ENCODE measurements at regions not wholly inside any gene's neighbourhood (a gene's known extent, or its start where the extent isn't known, plus 50 kb on each side); places are given as distances from the start of the nearest gene placed in this dataset.

DNA sequence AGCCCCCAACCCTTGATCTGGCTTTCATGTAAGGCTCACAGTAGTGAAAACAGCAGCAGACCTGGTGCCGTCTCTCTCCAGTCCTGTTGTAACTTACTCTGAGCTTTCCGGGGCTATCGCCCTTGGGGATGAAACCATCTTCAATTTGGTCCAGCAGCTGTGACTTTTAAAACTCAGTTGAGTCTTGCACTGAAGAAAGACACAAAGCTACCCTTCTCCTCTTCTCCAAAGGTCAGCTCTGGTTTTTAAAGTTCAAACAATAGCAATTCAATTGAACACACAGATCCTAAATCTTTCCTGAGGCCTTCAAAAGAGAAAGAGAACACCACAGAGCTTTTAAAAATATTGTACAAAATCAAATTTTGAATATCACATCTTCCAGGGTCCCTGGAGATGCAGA is 83.5 kb downstream of the SNX5 start:
- Histone ChIP-seq H3K36me3 (no peaks in the 10 kb centered on the region), H3K4me3 (no peak overlapping the region), H3K4me1 (peaks cover 30% of the 10 kb centered on the region), H3K27ac (replicated peaks) (peak overlapping the region; percentile 13), H3K9me3 (replicated peaks) (peaks cover 11% of the 10 kb centered on the region), H3K27me3 (ENCODE audit: low read depth) (no peaks in the 10 kb centered on the region)
- TF ChIP-seq, protein P1, sequence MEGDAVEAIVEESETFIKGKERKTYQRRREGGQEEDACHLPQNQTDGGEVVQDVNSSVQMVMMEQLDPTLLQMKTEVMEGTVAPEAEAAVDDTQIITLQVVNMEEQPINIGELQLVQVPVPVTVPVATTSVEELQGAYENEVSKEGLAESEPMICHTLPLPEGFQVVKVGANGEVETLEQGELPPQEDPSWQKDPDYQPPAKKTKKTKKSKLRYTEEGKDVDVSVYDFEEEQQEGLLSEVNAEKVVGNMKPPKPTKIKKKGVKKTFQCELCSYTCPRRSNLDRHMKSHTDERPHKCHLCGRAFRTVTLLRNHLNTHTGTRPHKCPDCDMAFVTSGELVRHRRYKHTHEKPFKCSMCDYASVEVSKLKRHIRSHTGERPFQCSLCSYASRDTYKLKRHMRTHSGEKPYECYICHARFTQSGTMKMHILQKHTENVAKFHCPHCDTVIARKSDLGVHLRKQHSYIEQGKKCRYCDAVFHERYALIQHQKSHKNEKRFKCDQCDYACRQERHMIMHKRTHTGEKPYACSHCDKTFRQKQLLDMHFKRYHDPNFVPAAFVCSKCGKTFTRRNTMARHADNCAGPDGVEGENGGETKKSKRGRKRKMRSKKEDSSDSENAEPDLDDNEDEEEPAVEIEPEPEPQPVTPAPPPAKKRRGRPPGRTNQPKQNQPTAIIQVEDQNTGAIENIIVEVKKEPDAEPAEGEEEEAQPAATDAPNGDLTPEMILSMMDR (IDR thresholded peaks at IDR 0.05; ENCODE audit: borderline replicate concordance), result no peak
- intact Hi-C loops (cut with micrococcal nuclease), result no loop called here
- no peak for DNase-seq

DNA sequence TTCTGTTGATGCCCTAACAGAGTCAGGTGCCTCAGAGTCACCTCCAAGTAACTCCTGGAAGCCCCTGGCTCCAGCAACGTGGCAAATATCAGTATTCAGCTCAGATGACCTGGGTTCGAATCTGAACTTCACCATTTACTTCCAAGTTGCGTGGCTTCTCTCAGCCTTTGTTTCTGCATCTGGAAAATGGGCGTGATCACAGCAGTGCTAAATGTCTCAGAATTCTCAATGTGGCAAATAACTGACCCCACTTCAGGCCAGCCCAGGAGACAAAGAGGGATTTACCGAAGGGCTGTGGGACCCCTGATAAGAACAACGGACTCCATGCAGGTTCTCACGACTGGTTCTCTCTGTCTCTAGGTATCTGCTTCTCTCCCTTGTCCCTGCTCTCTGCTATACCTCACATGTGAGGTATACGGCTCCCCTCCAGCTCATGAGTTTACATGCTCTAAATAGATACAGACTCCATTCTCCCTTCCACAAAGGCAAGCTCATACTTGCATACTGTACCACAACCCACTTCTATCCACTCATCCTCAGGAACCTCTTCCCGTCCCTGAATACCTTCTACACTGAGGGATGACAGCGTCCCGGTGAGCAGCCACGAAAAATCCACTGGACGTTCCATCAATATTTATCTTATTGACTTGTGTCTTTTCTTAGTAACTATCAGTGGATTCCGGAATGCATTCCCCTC is 84.1 kb downstream of the SNX5 start:
- TF ChIP-seq, protein P1 (IDR thresholded peaks at IDR 0.05; ENCODE audit: borderline replicate concordance), result no peak
- intact Hi-C loops (cut with micrococcal nuclease), result no loop called here
- no peak for DNase-seq
- no peaks in the 10 kb centered on the region for H3K27me3 ChIP-seq (ENCODE audit: low read depth)
- H3K4me3 ChIP-seq, result no peak overlapping the region
- H3K4me1 ChIP-seq, result peaks cover 30% of the 10 kb centered on the region
- peaks cover 5% of the 10 kb centered on the region for H3K9me3 ChIP-seq (replicated peaks)
- H3K27ac ChIP-seq (replicated peaks), result no peak overlapping the region
- H3K36me3 ChIP-seq, result no peaks in the 10 kb centered on the region

DNA sequence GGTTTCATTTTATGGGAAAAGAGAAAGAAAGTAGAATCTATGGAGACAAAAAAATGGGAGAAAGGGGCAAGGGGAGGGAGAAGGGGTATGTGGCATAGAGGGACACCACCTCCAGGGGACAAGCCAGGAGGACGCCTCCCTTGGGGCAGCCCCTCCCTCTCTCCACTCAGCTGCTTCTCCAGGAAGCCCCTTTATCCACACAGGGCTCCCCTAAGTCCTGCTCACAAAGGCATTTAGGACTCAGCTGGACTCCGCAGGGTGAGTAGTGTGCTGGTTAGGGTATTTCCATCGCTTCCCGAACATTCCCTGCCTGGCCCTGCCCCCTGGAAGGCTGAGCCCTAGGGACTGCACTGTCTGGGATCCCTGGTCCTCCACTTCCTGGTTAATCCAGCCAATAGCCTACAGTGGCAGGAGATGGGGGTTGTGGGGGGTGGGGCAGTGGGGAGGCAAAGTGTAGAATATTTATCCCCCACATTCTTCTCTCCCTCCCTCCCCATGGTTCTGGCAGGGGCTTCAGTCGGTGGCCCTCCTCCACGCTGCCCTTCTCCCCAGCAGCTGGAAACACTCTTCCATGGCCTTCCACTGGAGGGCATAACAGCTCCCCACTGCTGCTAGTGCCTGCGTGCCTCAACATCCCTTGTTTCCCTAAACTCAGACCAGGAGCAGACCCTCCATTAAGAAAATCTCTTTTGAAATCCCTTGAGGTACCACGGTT is 84.8 kb downstream of the SNX5 start:
- intact Hi-C loops (cut with micrococcal nuclease), result no loop called here
- no peaks in the 10 kb centered on the region for H3K27me3 ChIP-seq (ENCODE audit: low read depth)
- no peak overlapping the region for H3K27ac ChIP-seq (replicated peaks)
- TF ChIP-seq, protein P1 (IDR thresholded peaks at IDR 0.05; ENCODE audit: borderline replicate concordance), result no peak
- peaks cover 37% of the 10 kb centered on the region for H3K4me1 ChIP-seq
- no peak for DNase-seq
- no peaks in the 10 kb centered on the region for H3K36me3 ChIP-seq
- no peak overlapping the region for H3K4me3 ChIP-seq
- H3K9me3 ChIP-seq (replicated peaks), result no peaks in the 10 kb centered on the region

DNA sequence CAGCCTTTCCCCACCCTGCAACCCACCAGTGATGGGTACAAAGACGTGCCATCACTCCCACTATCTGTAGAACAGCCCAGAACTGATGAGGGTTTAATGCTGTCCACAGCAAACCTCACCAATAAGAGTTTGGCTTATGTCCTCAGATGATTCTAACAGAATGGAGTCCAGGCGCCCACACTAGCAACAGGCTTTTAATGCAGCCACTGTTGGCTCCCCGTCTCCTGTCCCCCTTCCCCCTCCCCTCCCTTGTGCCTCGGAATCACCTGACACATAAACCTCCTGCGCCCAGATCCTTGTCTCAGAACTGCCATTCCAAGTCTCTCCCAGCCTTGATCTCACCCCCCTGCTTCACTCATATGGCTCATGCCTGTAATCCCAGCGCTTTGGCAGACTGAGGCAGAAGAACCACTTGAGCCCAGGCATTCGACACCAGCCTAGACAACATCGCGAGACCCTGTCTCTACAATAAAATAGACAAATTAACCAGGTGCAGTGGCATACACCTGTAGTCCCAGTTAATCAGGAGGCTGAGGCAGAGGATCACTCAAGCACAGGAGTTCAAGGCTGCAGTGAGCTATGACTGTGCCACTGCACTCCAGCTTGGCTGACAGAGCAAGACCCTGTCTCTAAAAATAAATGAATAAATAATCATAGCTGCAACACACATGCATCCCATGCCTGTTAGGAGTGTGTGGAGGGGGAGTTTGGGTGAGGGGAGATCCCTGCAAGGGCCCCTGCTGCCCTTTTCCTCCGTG is 85.6 kb downstream of the SNX5 start:
- Histone ChIP-seq H3K4me1 (peaks cover 41% of the 10 kb centered on the region), H3K36me3 (no peaks in the 10 kb centered on the region), H3K27me3 (ENCODE audit: low read depth) (no peaks in the 10 kb centered on the region), H3K9me3 (replicated peaks) (no peaks in the 10 kb centered on the region), H3K27ac (replicated peaks) (no peak overlapping the region), H3K4me3 (no peak overlapping the region)
- no peak for DNase-seq
- intact Hi-C loops (cut with micrococcal nuclease), result no loop called here
- TF ChIP-seq, protein P1 (IDR thresholded peaks at IDR 0.05; ENCODE audit: borderline replicate concordance), result no peak

DNA sequence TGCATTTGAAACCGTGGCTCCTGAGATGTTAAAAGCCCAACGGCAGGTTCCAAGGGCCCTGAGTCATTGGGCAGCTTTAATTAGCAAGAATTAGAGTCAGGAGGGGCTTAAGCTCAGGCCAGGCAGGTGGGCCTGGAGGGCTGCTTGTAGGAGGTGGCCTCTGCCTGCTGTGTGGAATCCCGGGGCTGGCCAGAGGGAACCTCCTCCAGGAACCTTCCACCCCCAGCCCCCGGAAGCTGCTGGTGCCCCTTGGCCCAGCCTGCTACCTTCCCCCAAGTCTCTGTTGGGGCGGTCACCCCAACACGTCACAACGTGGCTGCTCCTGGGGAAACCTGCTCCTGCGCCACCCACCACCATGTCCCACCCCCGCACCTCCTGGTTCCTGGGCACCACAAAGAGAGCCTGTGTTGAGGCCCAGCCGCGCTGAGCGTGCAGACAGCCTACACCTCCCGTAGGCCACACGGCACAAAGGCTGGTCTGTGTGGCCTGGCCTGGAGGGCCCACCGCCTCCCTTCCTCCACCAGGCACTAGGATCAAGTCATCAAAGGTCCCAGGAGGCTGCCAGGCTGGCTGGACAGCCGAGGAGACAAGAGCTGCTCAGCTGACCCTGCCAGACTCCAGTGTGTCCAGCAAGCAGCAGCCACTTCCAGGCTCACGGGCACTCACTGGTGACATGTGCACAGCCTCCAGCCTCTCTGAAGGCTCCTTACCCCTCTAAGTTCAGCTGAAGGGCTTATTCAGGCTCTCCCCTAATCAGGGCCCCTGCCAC is 86.3 kb downstream of the SNX5 start:
- H3K4me1 ChIP-seq, result peaks cover 37% of the 10 kb centered on the region
- intact Hi-C loops (cut with micrococcal nuclease), result no loop called here
- H3K27me3 ChIP-seq (ENCODE audit: low read depth), result no peaks in the 10 kb centered on the region
- no peak for DNase-seq
- no peaks in the 10 kb centered on the region for H3K36me3 ChIP-seq
- no peaks in the 10 kb centered on the region for H3K9me3 ChIP-seq (replicated peaks)
- H3K27ac ChIP-seq (replicated peaks), result no peak overlapping the region
- TF ChIP-seq, protein P1 (IDR thresholded peaks at IDR 0.05; ENCODE audit: borderline replicate concordance), result no peak
- H3K4me3 ChIP-seq, result no peak overlapping the region

All from left ventricle myocardium inferior (tissue), 1 donor.